Myocyte (in vitro differentiated cells): ENCODE measurements at regions not wholly inside any gene's neighbourhood (a gene's known extent, or its start where the extent isn't known, plus 50 kb on each side); places are given as distances from the start of the nearest gene placed in this dataset.

Source experiments
- DNase-seq: peaks from one replicate; pipeline ENCODE4 v3.0.0-alpha.2; 2012; ENCODE audit warnings: low read depth

DNA sequence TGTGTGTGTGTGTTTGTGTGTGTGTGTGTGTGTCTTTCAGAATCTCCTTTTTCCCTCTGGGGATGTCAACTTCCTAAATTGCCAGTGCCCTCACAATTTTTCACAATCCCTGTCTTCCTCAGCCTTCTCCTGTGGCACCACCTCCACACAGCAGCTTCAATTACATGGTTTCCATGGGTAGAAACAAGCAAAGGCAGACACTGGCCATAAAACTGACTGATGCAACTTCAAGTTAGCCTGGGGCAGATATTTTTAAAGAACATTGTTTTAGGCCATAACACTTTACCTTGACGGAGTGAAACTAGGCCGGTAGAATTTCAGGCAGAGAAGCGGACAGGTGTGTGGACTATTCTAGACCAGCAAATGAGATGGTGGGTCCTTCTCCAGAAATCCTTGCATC is 405.8 kb upstream of the SUCLG2 start:
- DNase-seq, result no peak

DNA sequence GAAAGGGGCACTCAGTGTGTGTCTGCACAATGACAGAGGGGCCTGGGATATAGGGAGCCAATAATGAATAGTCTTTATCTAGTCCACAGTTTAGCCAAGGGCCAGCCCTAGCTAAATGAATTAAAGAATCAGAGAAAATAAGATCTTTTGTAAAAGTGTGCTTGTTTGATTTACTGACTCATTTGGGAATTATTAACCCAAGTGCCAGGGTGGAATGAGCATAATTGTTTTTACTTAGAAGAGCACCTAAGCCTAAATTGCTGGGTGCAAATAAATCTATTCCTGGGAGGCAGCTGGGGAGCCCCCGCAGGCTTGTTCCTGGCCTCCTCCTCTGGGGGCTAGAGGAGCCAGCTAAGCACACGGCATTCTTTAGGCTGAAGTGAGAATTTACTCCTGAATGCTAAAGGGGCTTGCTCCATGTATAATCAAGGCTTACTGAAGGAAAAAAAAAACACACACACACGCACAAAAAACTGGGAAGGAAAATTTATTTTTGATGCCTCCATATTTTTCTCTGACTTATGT is 405.3 kb upstream of the SUCLG2 start:
- no peak for DNase-seq

DNA sequence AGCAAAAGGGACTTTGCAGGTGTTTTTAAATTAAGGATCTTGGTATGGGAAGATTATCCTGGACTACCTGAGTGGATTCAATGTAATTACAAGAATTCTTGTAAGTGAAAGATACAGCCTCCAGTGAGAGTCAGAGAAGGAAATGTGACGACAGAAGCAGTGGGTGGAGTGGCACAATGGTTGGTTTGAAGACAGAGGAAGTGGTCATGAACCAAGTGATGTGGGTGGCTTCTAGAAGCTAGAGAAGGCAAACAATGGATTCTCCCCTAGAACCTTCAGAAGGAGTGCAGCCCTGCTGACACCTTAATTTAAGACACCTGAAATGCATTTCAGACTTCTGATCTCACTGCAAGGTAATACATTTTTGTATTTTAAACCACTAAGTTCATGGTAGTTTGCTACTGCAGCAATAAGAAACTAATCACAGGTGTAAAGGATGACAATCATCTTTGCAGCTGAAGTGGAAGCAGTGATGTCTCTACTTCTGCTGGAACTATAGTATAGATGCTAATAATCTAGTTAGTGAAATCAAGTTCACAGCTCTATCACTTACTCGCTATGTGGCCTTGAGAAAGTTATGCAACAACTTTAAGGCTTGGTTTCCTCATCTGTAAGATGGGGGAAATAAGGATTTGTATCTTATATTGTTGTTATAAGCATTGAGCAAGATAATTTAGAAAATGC is 403.4 kb upstream of the SUCLG2 start:
- DNase-seq, result no peak

DNA sequence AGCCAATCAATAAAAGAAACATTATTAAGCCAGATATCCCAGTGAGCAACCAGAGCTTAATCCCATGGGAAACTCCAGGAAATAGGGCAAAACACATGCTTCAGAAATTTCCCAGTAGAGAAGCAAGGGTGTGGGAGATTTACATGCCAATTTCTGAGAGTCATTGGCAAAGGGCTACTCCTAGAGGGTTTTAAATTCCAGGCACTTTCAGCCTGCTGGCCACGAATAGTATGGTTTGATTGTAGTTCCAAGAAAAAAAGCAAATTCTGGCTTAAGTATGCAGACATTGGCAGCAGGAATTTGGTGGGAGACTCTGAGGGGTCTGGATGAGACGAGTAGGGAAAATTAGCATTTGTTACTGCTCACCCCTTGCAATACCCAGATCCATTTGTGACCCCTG is 402.1 kb upstream of the SUCLG2 start:
- DNase-seq, result no peak

DNA sequence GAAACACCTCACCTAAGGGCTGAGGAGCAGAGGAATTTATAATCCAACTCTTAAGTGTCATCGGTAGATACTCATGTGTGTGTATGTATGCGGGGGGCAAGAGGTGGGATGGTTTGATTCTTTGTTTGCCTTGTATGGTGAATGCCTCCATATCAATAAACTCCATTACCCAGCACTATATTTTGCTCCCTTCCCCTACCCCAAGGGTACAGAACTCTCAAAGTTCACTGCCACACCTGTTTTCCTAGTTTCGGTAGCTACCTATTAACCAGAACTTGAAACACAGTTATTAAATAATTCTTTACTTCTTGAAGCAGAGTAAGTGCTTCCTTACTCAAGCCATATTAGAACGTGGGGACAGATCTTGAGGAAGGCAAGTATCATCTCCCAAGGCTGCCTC is 400.8 kb upstream of the SUCLG2 start:
- no peak for DNase-seq

DNA sequence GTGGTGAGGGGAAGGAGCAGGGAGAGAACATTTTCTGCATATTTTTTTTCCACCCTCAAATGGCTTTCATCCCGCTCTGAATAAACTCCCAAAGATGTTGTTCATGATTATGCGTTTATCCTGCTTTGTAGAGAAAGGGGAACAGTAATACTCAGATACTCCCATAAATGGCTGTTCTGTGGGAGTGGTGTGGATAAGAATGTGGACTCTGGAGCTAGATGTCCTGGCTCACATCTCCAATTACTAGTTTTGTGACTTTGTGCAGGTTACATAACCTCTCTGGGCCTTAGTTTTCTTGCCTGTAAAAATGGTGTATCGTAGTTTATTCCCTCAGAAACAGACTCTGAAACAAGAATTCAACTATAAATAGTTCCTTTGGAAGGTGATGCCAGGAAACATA is 395.4 kb upstream of the SUCLG2 start:
- DNase-seq, result no peak

DNA sequence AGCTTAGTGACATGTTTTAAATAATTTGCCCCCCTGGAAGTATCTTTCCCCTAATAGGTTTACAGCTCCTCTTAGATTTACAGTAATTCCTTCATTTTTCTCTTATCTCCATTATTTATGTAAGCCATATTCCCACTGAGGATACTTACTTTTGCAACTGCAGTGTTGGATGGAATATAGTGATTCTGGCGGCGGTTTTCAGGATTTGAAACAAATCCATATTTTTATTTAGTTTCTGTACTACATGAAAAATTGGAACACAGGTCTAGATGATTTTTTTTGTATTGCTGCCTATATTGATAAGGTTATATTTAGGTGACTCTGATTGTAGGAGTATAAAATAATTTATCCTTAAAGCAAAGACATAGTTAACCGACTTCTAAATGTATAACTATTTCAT is 391.6 kb upstream of the SUCLG2 start:
- DNase-seq, result no peak

DNA sequence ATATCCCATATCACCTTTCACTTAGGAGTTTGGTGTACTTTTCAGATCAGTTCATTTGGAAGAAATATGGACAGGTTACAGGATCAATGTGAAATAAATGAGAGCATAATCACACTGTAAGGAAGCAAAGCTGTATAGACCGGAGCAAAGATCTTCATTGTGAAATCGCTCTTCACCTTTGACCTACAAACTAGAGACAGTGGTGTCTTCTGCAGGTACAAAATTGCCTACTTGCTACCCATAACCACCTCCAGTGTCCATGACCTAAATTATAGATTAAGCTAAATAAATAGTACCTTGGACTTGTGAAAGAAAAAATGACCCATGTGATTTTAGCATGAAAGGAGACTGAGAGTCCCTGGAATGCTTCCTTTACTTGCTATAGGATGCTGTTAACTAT is 379.5 kb upstream of the SUCLG2 start:
- DNase-seq, result no peak

DNA sequence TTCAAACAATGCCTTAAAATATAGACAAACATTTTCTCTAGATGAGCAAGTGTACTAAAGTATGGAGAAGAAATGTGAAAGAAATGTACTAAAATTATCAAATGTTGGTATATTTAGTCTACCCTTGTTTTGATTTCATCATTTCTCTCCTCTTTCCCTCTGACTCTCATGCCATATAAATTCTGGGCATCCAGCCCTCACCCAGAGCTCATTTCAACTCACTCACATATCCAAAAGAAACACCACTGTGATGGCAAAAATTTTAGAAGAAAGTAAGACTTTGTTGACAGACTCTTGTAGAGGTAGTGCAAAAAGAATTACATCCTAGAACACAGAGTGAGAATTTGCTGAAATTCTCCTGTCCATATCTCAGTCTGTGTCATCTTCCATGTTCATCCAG is 377.8 kb upstream of the SUCLG2 start:
- no peak for DNase-seq

DNA sequence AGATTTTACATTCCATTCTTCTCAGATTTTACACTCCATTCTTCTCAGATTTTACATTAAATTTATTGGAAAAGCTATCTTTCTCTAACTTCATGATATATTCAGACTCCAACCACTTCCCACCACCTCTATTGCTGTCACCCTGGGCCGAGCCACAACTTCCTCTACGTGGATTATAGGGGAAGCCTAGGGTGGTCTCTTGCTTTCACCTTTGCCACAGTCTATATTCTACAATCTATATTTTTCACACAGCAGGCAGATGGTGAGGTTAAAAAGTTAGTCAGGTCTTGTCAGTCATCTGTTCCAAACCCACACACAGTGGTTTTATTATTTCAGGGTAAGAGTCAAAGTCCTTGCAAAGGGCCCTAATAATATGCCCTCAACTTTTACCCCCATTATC is 370.8 kb upstream of the SUCLG2 start:
- DNase-seq, result no peak

DNA sequence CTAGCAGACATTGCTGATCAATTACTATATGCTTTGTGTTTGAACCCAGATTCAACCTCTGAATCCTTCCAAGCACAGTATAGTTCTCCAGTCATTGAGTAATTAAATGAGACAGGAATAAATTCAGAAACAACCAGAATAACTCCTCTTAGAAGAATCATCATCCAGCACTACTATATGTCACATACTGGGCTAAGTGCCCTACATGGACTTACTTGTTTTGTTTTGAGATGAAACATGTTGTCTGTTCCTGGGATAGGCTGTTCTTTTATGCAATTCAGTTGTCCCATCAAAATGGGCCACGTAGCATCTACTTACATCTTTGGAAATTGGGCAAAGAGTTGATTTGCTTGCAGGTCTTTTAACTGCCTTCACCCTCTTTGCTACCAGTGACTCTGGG is 365.5 kb upstream of the SUCLG2 start:
- no peak for DNase-seq

DNA sequence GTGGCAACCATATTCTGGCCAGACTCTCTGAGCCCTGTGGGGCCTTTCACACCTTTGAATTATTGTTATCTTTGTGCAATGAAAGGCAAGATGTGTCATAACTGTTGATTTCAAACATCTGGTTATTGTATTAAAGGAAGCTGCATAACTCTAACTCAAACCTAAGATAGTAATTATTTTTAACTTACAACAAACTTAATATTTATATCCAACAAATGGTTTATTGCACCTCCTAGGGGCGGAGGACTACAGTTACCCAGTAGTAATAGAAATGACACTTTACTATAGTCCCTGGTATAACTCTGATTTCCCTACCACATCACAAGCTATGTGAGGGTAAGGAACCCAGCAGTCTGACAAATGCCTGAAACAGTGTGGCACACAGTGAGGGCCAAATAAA is 363.9 kb upstream of the SUCLG2 start:
- no peak for DNase-seq

DNA sequence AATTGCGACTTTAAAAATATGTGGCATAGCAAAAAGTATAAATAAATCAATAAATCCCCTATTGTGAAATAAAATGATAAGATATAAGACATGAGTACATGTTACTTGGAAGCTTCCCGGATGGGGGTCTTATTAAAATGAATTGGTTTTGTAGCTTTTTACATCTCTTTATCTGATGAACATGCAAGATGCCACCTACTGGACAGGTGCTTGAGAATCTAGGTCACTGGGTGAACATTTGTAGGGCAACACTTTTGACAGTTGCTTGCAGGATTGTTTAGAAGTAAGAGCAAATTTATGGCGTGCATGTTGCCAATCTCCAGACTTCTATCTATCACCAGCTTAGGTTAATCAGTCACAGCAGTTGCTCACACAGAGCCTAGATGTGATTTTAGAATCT is 362.7 kb upstream of the SUCLG2 start:
- no peak for DNase-seq

DNA sequence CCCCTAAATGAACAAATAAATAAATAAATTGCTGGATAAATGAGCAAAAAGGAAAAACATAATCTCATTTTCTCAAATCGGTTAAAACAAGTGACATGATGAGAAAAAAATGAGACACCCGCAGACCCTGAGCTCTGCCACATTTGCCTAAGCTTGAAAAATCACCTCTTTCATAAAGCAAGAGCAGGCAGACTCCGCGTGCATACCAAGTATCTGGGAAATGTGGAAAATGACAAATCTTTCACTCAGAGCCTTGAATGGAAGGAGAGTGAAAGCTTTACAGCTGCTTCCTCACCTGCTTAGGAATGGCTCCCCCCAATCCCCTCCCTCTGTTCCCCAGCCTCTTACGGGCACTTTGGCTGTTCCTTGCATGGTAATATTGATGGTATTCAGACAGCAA is 355.5 kb upstream of the SUCLG2 start:
- DNase-seq, result no peak

DNA sequence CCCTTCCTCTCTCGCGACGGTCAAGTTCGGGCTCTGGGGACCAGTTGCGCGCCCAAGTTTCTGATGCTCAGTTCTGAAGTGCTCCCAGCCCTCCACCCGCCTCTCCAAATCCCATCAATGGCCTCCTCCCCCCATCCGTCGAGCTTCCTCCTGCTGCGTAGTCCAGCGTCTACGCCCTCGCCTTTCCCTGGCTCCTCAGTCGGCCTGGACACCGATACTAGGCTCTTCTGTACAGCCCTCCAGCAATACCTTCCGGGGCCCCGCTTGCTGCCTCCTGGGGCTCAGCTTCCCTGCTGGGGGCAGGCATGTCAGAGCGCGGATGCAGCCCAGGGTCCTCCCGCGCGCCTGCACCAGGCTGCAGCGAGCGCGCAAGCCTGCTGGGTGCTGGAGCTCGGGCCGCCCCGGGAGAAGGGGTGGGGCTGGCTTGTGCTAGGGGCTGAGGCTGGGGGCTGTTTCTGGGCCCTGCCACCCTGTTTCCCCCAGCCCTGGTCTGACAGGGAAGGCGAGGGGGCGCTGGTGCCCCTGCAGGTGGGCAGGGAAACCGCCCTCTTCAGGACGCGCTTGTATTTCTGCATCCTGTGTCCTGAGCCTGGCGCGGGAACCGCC is 353.3 kb upstream of the SUCLG2 start:
- DNase-seq, result no peak

DNA sequence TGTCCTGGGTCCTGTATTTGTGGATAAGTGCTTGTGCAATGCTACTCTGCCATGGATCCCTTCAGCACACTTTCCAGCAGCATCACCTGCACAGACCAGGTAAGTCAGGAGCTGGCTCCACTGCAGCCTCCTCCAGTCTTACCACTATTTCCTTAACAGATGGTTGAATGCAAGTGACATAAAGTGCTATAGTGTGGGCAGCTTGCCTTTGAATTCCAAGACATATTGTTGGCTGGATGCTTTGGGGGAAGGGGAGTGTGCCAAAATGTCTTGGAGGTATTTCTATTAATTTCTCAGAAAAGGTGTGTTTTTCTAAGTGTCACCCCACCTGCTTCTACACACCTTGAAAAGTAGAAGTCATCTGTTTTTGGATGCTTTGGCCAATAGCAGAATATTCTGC is 352.2 kb upstream of the SUCLG2 start:
- no peak for DNase-seq

DNA sequence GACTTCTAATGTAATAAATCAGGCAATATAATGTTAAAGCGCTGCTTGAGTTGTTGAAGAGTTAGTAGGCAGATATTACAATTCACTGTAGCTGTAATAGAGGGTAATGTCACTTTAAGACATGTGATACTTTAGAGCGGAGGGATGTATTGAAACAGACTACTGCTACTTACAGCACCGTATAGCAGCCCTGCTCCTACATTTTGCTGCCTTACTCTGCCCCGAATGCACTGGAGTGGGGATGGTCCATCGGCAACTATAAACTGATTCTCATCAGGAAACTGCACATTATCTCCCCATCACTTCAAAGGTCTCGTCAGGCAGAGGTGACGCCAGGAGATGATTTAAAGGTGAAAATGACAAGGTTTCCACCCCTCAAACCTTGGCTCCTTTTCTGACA is 349.7 kb upstream of the SUCLG2 start:
- no peak for DNase-seq

DNA sequence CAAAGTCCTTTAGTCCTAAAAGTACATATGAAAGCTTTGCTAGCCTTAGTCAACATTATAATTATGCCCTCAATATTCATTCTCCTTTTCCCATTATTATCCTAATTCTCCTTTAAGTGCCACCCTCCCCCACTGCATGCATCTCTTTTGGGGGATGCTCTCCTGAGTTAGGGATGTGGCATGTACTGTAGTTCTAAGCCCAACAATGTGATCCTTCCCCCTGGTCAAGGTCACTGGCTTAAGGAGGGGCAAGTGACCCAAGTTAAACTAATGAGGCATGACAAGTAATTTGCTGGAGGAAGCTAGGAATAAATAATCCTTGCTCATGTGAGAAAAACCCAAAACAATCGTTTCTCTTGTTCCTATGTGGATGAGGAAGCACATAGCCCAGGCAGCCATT is 343.9 kb upstream of the SUCLG2 start:
- no peak for DNase-seq

DNA sequence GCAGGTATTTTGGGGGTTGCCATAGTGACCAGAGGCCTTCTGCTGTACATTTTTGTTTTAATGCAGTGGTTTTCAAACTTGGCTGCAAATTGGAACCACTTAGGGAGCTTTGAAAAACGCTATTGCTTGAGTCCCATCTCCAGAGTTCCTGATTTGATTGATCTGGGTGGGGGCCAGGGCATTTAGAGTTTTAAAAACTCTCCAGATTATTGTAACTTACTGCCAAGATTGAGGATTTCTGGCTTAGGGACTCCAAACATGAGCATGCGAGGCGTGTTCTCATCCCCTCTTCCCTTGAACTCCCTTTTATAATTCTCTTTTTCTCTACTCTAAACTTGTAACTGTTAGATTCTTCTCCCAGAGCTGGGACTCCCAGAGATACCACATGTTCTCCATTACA is 340.8 kb upstream of the SUCLG2 start:
- DNase-seq, result no peak

DNA sequence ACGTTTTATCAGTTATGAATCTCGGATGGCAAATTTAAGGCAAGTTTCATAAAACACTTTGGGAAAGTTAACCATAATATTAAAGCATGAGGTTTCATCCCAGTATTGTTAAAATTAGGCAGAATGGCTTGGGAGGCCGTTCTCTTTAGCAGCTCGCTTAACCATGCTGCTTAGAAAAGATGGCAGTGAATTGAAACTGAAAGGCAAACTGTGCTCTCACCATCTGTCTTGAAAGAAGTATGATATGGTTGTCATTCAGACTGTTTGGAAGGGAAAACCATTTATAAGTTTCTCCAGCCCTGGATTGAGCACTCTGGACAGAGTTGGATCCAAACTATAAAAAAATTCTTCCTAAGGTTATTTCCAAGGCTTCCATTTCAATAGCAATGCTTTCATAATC is 332.3 kb upstream of the SUCLG2 start:
- DNase-seq, result no peak

DNA sequence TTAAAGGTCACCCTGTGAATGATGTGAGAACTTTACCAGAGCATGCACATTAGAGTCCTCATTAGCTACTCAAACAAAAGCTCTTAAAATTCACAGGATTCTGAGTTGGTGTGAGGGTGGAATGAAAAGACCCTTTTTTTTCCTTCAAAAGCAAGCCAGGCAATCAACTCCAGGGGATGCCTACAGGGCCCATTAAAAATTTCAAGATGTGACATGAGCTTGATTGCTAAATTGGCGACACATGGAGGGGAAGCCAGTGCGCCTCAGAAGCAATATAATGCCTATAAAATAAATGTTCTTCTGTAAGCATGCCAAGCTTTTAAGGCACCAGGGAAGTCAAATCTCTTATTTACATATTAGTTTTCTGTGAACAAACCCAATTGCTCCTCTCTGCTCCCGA is 328.8 kb upstream of the SUCLG2 start:
- DNase-seq, result no peak

DNA sequence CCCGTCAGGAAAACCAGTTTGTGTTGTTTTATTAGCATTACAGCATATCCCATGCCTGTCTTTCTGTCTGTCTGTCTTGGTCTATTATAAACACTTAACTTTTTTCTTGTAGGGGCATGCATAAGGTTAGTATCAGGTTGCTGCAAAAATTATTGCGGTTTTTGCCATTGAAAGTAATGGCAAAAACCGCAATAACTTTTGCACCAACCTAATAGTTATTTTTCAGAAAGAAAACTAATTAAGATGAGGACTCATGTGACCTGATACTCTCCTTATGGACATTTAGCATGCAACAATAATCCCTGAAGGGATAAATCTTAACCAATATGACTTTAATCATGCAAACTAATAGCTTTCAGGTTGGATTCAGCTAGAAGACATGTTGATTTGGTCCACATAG is 326.7 kb upstream of the SUCLG2 start:
- no peak for DNase-seq

DNA sequence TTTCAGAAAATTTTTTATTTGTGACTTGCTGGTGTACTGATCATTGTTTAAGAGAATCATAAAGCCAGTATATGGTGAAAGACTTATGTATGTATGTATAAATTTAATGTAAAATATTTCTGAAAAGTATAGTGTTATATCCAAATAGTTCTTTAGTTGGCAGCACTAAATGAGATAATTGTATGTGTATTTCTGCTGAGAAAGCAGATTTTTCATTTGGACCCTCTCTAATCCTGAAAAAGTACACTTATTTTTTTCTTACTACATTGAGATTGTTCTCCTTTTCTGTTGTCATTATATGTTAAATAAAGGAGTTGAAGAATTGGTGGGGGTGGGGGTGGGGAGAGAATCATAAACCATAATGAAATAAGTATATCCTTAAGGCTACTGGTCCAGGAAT is 324.9 kb upstream of the SUCLG2 start:
- DNase-seq, result no peak
